ENCODE measurements at regions not wholly inside any gene's neighbourhood (a gene's known extent, or its start where the extent isn't known, plus 50 kb on each side); places are given as distances from the start of the nearest gene placed in this dataset.
A peak's percentile ranks its signal among the peaks of the same experiment; 100 is the strongest.

- H3K56ac ChIP-seq (ENCODE audit: extremely low read depth, insufficient read depth, low read length) = no peak overlapping the region
- H3K9me1 ChIP-seq (ENCODE audit: insufficient read depth, low read length) = no peaks in the 10 kb centered on the region
- dilution Hi-C loops (cut with HindIII; ENCODE audit: low sequenced_read_pairs, unreplicated experiment) (no loop called here), in situ Hi-C loops (cut with MboI; ENCODE audit: low sequenced_read_pairs) (no loop called here), intact Hi-C loops (cut with micrococcal nuclease) (no loop called here)
- no peaks in the 10 kb centered on the region for H3K4me1 ChIP-seq (ENCODE audit: control insufficient read depth, insufficient read depth, low read length)
- H4K5ac ChIP-seq (ENCODE audit: low read depth, low read length) = no peak overlapping the region
- H3K23ac ChIP-seq (ENCODE audit: low read depth, low read length) = no peak overlapping the region
- H2AFZ ChIP-seq (replicated peaks; ENCODE audit: low read length, poor library complexity) = no peak overlapping the region
- ChIA-PET POLR2A (ENCODE audit: unreplicated experiment) (no interaction called here), CTCF (no interaction called here)
- H4K8ac ChIP-seq (ENCODE audit: low read depth in 2 of 2, low read length in 2 of 2) = no peak overlapping the region
- no CpG with 5 or more reads among the region's 3 CpGs for WGBS, 2 experiments (ENCODE audit: extremely low coverage in 2 of 2, insufficient read length in 1 of 2)
- H2BK15ac ChIP-seq (ENCODE audit: low read depth, low read length) = no peak overlapping the region
- ATAC-seq (ENCODE audit: low read depth) (no peak), DNase-seq (no peak)
- no peak overlapping the region for H2AK9ac ChIP-seq (replicated peaks; ENCODE audit: low read depth, low read length, poor library complexity)
- H3K4me3 ChIP-seq (ENCODE audit: insufficient read depth, low read depth, low read length) = no peak overlapping the region
- no peak for TF ChIP-seq RCOR1 (IDR thresholded peaks at IDR 0.05; ENCODE audit: insufficient replicate concordance, low read length)
- TF ChIP-seq MAFK (IDR thresholded peaks at IDR 0.05; ENCODE audit: low read depth, low read length) = peak; percentile 43; the same call in 1 of the 2 replicates
- H3K27ac ChIP-seq (ENCODE audit: insufficient read depth, low read length) = no peak overlapping the region
- no peaks in the 10 kb centered on the region for H3K79me1 ChIP-seq (ENCODE audit: low read depth in 1 of 2, low read length in 2 of 2)
- H4K91ac ChIP-seq (ENCODE audit: insufficient read depth, low read depth, low read length) = no peak overlapping the region
- H3K27me3 ChIP-seq (ENCODE audit: control insufficient read depth, insufficient read depth, low read length) = no peaks in the 10 kb centered on the region
- H2BK20ac ChIP-seq (ENCODE audit: low read depth, low read length) = no peak overlapping the region
- no peak overlapping the region for H2AK5ac ChIP-seq (ENCODE audit: low read depth, low read length)
- H3K18ac ChIP-seq (ENCODE audit: low read depth, low read length) = no peak overlapping the region
- no peak overlapping the region for H3K4me2 ChIP-seq (ENCODE audit: low read depth, low read length)
- H4K20me1 ChIP-seq (ENCODE audit: insufficient read depth, low read length) = no peaks in the 10 kb centered on the region
- H2BK5ac ChIP-seq (ENCODE audit: low read depth, low read length, poor library complexity, severe bottlenecking) = no peak overlapping the region
- no peak overlapping the region for H2BK120ac ChIP-seq (ENCODE audit: low read depth, low read length)
- no peak overlapping the region for H3K9ac ChIP-seq (ENCODE audit: low read depth, low read length)
- no peaks in the 10 kb centered on the region for H3K36me3 ChIP-seq (ENCODE audit: control insufficient read depth, insufficient read depth, low read length)
- BruUV-seq (replicated peaks) = no TSS peak
- H3K9me3 ChIP-seq (ENCODE audit: control insufficient read depth, insufficient read depth, low read length) = peaks cover 11% of the 10 kb centered on the region
- no peak overlapping the region for H3K4ac ChIP-seq (ENCODE audit: low read depth, low read length)
- no peak overlapping the region for H3K14ac ChIP-seq (replicated peaks; ENCODE audit: low read depth, low read length)
Observed at GRCh38 chr22:47772864-47773263, 1010.4 kb downstream of the TBC1D22A start.

All from IMR-90 (cell line).